Transverse colon (tissue), 4 donors: ENCODE measurements at regions not wholly inside any gene's neighbourhood (a gene's known extent, or its start where the extent isn't known, plus 50 kb on each side); places are given as distances from the start of the nearest gene placed in this dataset.

Experiments used
- CTCF ChIP-seq, 5 experiments: fragments of 200-600 bp in 3 of 5; fragments of 450-650 bp in 2 of 5; sonication (generic) in 3 of 5; IDR thresholded peaks; 1 replicate in 2 of 5; 2 replicates in 3 of 5; pipeline ENCODE4 v1.5.1; 2016 to 2017; ENCODE audit warnings: antibody characterized with exemption in 5 of 5, inconsistent platforms in 3 of 5, mild to moderate bottlenecking in 2 of 5, moderate library complexity in 1 of 5
- EP300 ChIP-seq: sonication (generic); formaldehyde crosslinking; IDR thresholded peaks from one replicate; pipeline ENCODE4 v1.6.1; 2017; ENCODE audit warnings: antibody characterized with exemption, low read depth
- POLR2A ChIP-seq: fragments of 450-650 bp; IDR thresholded peaks from one replicate; pipeline ENCODE4 v1.6.1; 2016; ENCODE audit warnings: antibody characterized with exemption, mild to moderate bottlenecking, moderate library complexity
- POLR2AphosphoS5 ChIP-seq, 3 donors: sonication (generic); formaldehyde crosslinking; IDR thresholded peaks; one replicate each; pipeline ENCODE4 v1.6.1; 2016; ENCODE audit warnings: antibody characterized with exemption in 3 of 3

GRCh38 chr2:41038408-41038807 lies 586.5 kb upstream of the SLC8A1 start:
- no peak for TF ChIP-seq POLR2A
- TF ChIP-seq CTCF (IDR thresholded peaks at IDR 0.05), result no peak
- no peak for TF ChIP-seq POLR2AphosphoS5 (IDR thresholded peaks at IDR 0.05)
- no peak for TF ChIP-seq EP300
